Epidermal melanocyte (primary cell): ENCODE measurements at regions not wholly inside any gene's neighbourhood (a gene's known extent, or its start where the extent isn't known, plus 50 kb on each side); places are given as distances from the start of the nearest gene placed in this dataset.

Experiments
- DNase-seq: peaks from one replicate; pipeline ENCODE4 v3.0.0; 2011; ENCODE audit warnings: low spot score; ENCODE audit not compliant: insufficient read length

GRCh38 chrX:38856670-38857265 lies 55.5 kb downstream of the MID1IP1 start:
- DNase-seq = no peak

GRCh38 chrX:38857736-38858523 lies 56.7 kb downstream of the MID1IP1 start:
- DNase-seq = no peak

GRCh38 chrX:38859602-38860001 lies 58.3 kb downstream of the MID1IP1 start:
- no peak for DNase-seq

- no peak for DNase-seq
Observed at GRCh38 chrX:38860106-38861013, 59.1 kb downstream of the MID1IP1 start.

- DNase-seq = no peak
Observed at GRCh38 chrX:38861489-38861888, 60.2 kb downstream of the MID1IP1 start.

GRCh38 chrX:38862100-38862499 lies 60.8 kb downstream of the MID1IP1 start:
- no peak for DNase-seq

- no peak for DNase-seq
Observed at GRCh38 chrX:38864165-38864564, 62.9 kb downstream of the MID1IP1 start.

DNA sequence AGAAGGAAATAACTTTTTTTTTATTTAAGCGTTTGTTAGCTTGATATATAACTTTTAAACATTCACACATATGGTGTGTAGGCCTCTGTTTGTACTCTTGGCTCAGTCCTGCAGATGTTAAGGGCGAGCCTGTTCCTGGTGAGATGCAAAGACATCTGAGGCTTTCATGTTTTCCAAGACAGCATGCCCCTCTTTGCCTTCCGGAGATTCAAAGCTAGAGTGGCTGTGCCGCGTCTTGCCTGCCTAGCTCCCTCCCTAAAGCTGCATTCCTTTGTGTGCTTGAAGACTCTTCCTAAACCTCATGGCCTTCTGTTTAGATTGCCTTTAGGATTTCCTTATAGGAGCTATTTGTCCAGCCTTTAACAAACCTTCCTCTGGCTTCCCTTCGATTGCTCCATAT lies 67.1 kb downstream of the MID1IP1 start:
- no peak for DNase-seq

GRCh38 chrX:38868941-38869401 lies 67.7 kb downstream of the MID1IP1 start:
- no peak for DNase-seq

DNA sequence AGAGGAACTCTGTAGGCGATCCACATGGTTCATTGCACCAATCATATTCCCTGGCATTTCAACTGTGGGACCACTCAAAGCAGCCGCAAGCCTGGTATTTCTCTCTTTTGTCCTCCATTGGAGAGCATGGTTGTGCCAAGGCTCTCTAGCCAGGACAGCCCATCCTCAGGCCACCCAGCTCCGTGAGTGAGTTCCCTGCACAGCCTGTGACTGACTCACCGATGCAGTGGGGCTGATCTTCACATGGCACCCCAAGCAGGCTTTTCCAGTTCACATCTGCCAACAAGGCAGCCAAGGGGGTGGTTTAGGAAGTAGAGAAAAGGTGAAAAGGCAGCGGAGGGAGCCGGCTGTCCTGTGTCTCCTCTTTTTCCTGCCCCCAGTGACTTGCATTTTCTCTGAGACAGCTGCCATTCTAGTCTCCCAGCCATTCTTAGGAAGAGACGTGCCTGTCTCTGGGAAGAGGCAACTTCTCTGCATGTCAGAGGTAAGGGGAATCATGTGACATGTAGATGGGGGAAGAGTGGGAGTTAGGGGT lies 69.2 kb downstream of the MID1IP1 start:
- no peak for DNase-seq

DNA sequence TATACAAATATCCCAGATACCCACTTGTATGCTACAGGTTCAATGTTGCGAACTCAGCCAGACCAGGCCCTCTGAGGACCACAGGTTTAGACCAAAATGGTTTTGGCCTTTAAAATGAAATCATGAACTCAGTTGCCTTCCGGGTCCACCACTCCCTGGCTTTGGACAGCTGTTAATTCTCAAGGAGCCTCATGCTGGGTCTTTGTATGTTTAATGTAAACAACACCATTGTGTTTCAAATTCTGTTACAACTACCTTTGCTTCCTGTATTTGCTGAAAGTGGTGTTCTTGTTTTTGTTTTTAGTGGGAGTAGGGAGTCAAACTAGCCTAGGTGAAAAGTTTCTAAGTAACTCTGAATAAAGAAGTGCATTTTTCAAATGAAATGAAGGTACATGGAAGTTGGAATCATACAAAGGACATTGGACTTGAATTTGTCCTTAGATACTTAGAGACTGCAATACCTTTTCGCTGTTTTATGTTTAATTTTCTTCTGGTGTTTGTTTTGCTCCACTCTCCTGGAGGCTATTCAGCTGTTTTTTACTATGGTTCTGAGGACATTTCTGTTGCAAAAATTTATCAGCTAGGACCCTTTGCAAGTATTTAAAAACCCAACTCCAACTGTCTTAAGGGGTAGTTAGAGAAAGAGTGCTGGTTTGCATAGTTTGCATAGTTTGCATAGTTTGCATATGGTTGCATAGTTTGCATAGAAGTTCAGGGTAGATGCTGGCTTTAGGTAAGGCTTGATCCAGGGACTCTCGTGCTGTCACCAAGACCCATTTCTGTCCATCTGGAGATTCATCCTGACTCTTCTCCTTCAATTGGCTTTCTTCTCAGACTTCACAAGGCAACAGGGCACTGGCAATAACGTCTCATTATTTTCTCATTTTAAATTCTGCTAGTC lies 70.1 kb downstream of the MID1IP1 start:
- no peak for DNase-seq

- DNase-seq = no peak
Observed at GRCh38 chrX:38877366-38877765, 76.1 kb downstream of the MID1IP1 start.

DNA sequence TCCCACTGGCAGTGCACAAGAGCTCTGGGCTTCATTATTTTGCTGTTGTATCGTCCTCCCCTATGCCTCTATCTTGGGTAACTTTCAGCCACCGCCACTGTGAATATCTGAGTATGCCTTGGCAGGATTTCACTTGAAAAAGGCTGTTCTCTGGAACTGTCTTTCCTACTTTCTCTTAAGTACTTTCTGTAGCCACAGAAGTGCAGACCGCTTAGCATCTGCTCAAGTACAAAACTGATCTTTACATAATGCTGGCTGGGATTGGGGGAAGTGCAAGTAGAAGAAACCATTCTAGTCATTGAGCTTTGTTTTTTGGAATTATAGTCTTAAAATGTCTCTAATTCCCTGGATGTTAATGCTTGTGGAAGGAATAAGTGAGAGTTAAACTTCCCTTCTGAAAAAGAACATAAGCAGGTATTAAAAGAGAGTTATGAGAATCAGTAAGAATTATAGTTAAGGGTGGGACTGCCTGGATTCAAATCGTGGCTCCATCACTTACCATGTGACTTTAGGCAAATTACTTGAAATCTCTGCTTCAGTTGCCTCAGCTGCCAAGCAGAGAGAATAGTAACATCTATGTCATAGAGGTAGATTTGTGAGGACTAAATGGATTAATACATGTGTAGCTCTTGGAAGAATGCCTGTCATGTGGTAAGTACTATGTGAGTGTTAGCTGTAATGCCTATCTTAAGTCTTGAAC lies 77.5 kb downstream of the MID1IP1 start:
- no peak for DNase-seq

DNA sequence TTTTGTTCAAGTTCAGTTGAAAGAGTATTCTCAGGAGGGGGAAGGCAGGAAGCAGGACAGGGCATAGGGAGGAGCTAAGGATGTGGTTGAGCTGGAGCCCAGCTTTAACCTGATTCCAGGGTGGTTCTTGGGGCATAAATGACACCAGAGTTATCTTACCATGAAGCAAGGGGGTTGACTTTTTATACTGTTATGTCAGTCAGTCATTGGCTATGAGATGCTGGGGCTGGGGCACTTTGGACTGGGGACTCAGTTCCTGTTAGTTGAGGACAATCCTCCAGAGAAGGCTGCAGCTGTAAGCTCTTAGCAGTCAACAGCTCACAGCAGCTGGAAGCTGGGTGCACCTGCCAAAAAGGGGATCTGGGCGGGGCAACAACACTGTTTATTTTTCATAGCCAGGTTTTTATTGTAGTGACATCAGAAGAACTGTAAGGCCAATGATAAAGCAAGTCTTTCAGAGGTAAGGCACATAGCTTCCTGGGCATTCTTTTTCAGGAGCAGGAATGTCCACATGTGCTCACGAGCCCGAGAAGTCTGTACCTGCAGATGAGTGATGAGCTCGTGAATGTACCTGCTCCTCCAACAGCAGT lies 78.5 kb downstream of the MID1IP1 start:
- DNase-seq = no peak

- no peak for DNase-seq
Observed at GRCh38 chrX:38880296-38880854, 79.1 kb downstream of the MID1IP1 start.

GRCh38 chrX:38881066-38881465 lies 79.8 kb downstream of the MID1IP1 start:
- DNase-seq = no peak

GRCh38 chrX:38881727-38882126 lies 80.5 kb downstream of the MID1IP1 start:
- DNase-seq = no peak

DNA sequence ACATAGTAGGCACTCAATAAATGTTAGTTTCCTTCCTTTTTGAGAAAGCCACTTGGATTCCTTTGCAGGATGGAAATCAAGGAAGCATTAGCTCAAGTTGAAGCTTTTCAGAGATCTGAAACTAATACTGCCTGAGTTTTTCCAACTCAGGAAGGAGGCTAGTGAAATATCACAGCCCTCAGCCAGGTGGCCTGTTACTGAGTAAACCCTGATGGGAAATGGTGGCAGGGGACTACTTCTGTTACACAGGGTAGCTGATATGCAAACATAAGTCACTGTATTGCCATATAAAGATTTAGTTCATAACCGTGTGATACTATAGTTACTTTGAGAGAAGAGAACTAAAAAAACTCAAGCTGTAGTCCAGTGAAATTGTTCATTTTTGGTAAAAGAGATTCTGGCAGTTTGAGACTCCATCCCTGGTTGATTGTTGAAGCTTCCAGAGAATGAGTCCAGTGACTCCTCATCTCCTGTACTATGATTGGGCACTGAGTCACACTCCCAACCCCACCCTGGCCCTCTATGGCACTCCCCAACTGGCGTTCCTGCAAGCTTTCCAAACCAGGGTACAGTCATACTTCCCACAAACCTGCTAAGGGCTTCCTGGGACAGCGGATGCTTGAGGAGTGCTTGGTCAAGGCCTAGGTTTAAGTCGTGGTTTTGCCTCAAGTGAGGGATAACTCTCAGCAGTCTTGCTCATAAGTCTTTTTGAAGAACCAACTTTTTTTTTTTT lies 81.8 kb downstream of the MID1IP1 start:
- no peak for DNase-seq

DNA sequence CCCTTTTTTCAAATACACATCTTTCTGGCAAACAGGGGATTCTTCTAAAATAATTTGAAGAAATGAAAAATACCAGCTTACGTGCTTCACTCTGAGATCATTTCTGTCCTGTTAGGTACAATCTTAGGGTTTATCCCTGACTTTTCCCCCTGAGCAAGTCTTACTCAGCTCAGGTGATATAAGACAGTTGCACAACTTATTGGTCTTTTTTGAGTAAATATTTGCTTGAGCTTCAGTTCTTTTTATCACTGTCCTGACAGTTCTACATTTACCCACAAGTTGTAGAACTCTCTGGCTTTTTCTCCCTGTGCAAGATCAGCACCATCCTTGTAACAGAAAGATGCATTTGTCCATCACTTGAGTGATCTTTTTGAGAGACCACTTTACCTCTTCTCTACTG lies 84.9 kb downstream of the MID1IP1 start:
- no peak for DNase-seq
